SKM-1 treated with dmso at 0.1 percent for 144 hours (cell line): ENCODE measurements at regions not wholly inside any gene's neighbourhood (a gene's known extent, or its start where the extent isn't known, plus 50 kb on each side); places are given as distances from the start of the nearest gene placed in this dataset.
"Not testable (repeated sequence)": the region's sequence is repeated elsewhere in the genome, so short reads cannot be mapped to it uniquely, and the experiment has no call there.

ENCODE experiments used
- DNase-seq: peaks from one replicate; lab custom pipeline; 2025; ENCODE audit not compliant: unreplicated experiment; lab: John Stamatoyannopoulos, UW

DNA sequence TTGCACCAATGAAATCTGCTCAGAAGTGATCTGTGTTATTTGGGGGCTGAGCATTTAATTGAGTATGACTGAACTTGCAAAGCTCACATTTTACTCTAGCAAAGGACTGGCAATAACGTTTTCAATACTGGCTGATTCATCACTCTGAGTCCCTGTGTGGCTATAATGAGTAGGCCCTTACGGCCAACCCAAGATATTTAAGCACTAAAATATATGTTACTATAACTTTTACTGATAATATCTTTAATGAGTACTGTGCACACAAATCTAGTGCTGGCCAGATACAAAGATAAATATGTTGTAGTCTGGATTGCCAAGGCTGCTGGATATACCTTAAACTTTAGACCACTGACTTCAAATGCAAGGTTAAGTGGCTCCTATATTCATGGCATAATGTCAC lies 436.4 kb upstream of the KCNMB2 start:
- no peak for DNase-seq

- no peak for DNase-seq
These were observed 435.3 kb upstream of the KCNMB2 start for GRCh38 chr3:178100908-178101307.

GRCh38 chr3:178103140-178103539 lies 433.1 kb upstream of the KCNMB2 start:
- no peak for DNase-seq

DNA sequence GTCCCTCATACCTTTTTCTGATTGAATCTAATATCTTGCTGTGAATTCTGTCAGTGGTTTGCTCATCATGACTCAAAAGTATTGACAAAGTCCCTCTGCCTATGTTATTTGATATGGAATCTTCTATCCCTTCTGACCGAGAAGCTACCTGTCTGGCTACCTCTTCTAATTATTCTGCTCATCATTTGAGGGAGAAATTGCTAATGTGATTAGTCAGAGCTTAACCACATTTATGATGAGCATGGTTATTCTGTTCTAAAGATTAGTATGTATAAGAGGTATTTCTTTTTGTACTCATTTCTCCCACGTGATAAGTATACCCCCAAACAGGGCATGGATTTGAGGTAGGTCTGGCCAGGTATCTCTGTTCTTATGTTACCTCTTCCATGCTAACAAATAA lies 428.4 kb upstream of the KCNMB2 start:
- no peak for DNase-seq

DNA sequence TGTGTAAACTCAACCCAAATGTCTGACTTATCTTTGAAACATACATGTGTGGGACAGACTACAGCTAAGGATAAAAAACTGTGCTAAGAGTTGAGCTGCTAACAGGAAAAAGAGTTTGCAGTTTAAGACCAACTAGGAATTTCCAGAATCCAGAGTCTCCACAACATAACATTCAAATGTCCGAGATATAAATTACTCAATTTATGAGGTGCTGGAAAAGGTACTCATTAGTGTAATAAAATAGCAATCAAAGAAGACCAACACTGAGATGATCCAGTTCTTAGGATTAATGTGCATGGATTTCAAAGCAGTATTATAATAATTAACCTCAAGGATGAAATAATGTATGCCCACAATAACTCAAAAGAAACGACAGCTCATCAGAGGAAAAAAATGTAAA lies 426.5 kb upstream of the KCNMB2 start:
- DNase-seq = no peak

DNA sequence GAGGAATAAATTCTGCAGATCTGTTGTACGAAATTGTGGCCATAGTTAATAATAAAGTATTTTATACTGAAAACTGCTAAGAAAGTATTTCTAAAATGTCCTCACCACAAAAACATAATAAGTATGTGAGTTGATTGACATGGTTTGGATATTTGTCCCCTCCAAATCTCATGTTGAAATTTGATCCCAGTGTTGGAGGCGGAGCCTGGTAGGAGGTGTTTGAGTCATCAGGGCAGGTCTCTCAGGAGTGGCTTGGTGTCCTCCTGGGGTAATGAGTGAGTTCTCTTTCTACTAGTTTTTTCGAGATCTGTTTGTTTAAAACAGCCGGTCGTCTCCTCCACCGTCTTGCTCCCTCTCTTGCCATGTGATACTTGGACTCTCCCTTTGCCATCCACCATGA lies 424.1 kb upstream of the KCNMB2 start:
- no peak for DNase-seq

DNA sequence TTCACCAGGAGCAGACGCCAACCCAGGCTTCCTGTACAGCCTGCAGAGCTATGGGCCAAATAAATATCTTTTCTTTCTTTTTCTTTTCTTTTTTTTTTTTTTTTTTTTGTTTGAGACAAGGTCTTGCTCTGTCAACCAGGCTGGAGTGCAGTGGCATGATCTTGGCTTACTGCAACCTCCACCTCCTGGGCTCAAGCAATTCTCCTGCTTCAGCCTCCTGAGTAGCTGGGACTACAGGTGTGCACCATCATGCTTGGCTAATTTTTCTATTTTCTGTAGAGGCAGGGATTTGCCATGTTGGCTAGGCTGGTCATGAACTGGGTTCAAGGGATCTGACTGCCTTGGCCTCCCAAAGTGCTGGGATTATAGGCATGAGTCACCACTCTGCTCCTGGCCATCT lies 423.7 kb upstream of the KCNMB2 start:
- not testable (repeated sequence) for DNase-seq

GRCh38 chr3:178117641-178118040 lies 418.6 kb upstream of the KCNMB2 start:
- DNase-seq = no peak

DNA sequence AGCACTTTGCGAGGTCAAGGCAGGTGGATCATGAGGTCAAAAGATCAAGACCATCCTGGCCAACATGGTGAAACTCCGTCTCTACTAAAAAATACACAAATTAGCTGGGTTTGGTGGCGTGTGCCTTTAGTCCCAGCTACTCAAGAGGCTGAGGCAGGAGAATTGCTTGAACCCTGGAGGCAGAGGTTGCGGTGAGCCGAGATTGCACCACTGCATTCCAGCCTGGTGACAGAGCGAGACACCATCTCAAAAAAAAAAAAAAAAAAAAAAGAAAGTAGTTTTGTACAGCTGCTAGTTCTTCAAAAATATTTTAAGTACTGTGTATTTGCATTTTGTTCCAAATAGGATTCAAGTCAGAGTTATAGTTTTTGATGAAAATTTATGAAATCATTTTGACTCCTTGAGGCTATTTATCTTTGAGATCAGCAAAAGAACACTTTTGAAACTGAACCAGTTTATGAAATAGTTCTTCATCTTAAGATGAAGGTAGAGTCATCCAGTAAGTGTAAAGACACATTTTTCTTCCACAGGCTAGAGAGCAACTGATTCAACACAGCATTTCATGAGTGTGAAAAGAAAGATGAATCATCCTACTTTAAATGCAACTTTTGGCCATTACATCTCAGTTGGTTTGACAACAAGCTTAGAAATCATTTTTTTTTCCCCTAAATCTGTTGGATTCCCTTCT lies 416.5 kb upstream of the KCNMB2 start:
- DNase-seq = not testable (repeated sequence)

- no peak for DNase-seq
These were observed 415.9 kb upstream of the KCNMB2 start for GRCh38 chr3:178120367-178120766.

GRCh38 chr3:178126686-178127085 lies 409.6 kb upstream of the KCNMB2 start:
- no peak for DNase-seq

DNA sequence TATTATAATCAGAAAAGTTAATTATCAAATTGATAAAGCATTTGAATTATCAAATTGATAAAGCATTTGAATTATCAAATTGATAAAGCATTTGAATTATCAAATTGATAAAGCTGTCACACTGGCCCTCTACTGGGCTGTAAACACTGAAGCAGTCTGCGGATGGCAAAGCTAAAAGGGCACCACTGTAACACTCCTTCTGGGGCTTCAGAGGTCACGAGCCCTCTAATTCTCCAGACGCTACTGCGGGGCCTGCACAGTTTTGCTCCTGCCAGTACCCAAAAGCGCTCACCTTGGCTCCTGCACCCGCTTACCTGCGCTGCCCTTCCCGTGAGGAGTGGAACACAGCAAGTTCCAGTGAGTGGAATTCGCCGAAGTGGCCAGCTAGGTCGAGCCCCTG lies 409.0 kb upstream of the KCNMB2 start:
- no peak for DNase-seq

DNA sequence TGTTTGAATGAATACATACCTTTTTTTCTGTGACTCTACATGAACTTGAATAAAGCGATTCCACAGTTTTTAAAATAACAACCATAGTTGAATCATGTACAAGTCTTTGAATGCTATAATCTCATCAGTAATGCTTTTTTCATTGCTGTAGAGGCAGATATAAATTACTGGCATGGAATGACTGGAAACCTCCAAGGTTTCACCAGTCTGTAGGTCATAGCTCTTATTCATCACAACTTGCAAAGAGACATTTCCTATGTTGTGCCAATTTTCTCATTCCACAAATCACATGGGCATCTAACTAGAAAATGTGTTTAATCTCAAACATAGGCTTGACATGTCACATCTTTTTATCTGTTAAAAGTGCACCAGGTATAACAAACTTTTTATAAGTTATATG lies 407.1 kb upstream of the KCNMB2 start:
- no peak for DNase-seq

DNA sequence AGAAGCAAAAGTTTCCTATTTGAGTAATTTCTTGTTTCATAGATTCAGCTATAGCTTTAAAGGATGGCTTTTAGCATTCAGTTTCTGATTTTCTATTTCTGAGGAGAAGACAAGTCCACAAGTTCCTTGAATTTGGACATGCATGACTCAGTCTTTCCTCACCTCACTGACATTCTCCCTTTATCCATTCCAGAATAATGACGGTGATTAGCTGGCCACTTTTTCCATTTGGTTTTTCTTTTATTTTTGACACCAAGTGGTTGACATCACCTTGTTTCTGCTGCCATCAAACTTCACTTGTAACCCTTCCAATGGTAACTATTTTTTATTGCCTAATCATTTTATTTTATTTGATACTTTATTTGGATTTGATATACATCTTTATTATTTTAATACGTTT lies 404.4 kb upstream of the KCNMB2 start:
- no peak for DNase-seq

- no peak for DNase-seq
These were observed 399.0 kb upstream of the KCNMB2 start for GRCh38 chr3:178137206-178137605.

DNA sequence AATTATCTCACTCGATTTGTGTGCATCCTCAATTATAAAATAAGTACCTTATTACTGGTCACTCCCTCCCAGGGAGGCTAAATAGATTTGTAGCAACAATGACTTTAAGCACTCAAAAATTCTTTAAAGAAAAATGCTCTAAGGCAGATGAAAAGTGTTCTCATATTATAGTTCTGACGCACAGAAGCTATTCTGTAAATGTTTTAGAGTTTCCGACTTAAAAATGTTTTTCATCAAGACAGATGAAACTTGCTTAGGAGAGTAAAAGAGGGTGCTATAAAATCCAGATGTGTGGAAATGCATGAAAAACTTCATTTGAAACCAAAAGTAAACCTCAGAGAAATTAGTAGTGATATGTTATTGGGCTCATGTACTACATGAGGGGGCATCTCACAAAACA lies 398.4 kb upstream of the KCNMB2 start:
- DNase-seq = no peak

DNA sequence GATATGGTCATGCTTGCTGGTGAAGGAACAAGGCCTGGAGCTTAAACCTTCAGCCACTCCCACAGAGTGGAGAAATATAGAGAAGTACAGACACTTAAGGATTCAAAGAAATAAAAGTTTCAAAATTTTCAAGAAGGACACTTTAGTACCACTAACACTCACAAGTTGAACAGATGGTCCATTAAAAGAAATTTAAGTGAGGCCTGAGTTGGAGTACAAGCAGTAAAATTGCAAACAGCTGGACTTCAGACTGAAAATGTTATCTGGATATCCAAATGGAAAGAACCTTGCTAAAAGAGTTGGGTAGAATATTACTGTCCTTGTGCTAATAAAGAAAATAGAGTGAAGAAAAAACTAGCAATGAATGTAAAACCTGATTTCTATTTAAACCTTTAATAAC lies 397.1 kb upstream of the KCNMB2 start:
- DNase-seq = no peak

DNA sequence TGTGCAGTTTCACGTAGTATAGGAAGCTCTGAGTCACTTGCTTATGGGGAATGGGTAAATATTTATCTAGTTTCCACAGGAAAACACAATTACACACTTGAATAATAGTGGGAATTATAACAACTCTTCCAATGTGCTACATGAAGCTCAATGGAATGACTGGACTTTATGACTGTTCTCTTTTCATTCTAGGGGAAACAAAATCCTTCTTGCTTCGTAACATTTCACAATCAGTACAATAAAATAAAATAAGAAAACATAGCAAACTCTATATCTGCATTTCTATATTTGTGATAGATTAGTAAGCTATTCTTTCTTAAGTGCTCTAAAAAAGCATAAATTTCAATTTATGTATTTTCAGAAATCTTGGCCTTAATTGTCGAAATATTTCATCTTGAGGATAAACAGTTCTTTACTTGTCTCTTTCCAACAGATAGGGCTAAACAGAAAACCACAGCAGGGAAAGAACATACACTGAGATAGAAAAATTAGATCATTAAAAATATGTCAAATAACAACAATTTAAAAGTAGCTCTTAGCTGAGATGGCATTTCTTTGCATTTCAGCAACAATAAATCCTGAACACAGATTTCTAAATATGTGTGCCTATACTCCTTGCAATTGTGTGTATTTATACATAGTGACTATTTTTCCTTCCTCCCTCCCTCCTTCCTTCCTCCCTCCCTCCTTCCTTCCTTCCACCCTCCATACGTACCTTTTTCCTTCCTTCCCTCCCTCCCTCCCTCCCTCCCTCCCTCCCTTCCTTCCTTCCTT lies 395.5 kb upstream of the KCNMB2 start:
- DNase-seq = no peak

- not testable (repeated sequence) for DNase-seq
These were observed 394.9 kb upstream of the KCNMB2 start for GRCh38 chr3:178141305-178141684.

- no peak for DNase-seq
These were observed 389.8 kb upstream of the KCNMB2 start for GRCh38 chr3:178146406-178146831.

GRCh38 chr3:178147001-178147400 lies 389.2 kb upstream of the KCNMB2 start:
- no peak for DNase-seq

DNA sequence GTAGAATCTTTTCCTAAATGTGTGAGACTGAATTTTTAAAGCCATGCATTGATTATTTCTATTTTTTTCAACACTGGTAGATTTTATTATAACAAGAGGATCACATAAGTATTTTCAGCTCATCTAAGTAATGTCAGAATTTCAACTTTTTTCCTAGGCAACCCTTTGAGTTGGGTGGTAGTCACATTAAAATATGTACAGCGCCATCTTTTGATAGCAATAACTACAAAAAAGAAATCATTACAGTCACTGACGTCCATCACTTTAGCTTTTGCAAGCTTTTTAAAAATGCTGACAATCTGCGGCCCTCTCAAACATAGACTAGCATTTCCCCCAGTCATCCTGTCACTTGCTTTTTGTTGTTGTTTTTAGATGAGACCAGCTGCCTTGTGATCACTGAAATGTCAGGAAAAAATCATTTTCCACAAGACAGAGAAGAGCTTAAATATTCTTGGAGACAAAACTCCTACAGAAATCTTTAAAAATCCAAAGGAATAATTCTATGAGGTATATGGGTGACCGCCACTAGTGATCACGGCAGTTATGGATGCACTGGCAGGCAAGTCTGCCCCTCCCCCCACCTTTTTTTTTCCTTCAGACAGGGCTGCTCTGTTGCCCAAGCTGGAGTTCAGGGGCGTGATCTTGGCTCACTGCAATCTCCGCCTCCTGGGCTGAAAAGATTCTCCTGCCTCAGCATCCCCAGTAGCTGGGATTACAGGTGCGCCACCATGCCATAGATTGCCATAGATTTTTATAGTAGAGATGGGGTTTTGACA lies 384.0 kb upstream of the KCNMB2 start:
- DNase-seq = no peak
